IMR-90 (cell line): ENCODE measurements at regions not wholly inside any gene's neighbourhood (a gene's known extent, or its start where the extent isn't known, plus 50 kb on each side); places are given as distances from the start of the nearest gene placed in this dataset.
"Not testable (repeated sequence)": the region's sequence is repeated elsewhere in the genome, so short reads cannot be mapped to it uniquely, and the experiment has no call there.

Source experiments
- POLR2A ChIP-seq: IDR thresholded peaks from 2 replicates; pipeline ENCODE4 v1.6.1; 2012; ENCODE audit warnings: mild to moderate bottlenecking, low read depth, low read length
- RAD21 ChIP-seq: IDR thresholded peaks from 2 replicates; pipeline ENCODE4 v1.6.1; 2012; ENCODE audit warnings: low read length, improper control_type of control experiment
- RCOR1 ChIP-seq: IDR thresholded peaks from 2 replicates; pipeline ENCODE4 v1.6.1; 2012; ENCODE audit warnings: mild to moderate bottlenecking, low read length, improper control_type of control experiment; ENCODE audit not compliant: insufficient replicate concordance
- RFX5 ChIP-seq: IDR thresholded peaks from 2 replicates; pipeline ENCODE4 v1.8.0; 2012; ENCODE audit warnings: low read depth, mild to moderate bottlenecking, low read length, moderate library complexity
- SMC3 ChIP-seq: fragments of 150-350 bp; IDR thresholded peaks from 2 replicates; pipeline ENCODE4 v1.6.1; 2016; ENCODE audit warnings: low read depth, mild to moderate bottlenecking, antibody characterized with exemption, low read length, moderate library complexity
- TF ChIP-seq, protein P1 (sequence below): conservative IDR thresholded peaks from 2 replicates; pipeline ENCODE4 v1.5.1; 2012; ENCODE audit warnings: mild to moderate bottlenecking, low read depth, low read length, improper control_type of control experiment

- TF ChIP-seq, protein P1, sequence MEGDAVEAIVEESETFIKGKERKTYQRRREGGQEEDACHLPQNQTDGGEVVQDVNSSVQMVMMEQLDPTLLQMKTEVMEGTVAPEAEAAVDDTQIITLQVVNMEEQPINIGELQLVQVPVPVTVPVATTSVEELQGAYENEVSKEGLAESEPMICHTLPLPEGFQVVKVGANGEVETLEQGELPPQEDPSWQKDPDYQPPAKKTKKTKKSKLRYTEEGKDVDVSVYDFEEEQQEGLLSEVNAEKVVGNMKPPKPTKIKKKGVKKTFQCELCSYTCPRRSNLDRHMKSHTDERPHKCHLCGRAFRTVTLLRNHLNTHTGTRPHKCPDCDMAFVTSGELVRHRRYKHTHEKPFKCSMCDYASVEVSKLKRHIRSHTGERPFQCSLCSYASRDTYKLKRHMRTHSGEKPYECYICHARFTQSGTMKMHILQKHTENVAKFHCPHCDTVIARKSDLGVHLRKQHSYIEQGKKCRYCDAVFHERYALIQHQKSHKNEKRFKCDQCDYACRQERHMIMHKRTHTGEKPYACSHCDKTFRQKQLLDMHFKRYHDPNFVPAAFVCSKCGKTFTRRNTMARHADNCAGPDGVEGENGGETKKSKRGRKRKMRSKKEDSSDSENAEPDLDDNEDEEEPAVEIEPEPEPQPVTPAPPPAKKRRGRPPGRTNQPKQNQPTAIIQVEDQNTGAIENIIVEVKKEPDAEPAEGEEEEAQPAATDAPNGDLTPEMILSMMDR, result not testable (repeated sequence)
- TF ChIP-seq POLR2A, SMC3, RFX5, RAD21, RCOR1: not testable (repeated sequence)
These were observed 127.2 kb downstream of the TNFRSF13B start for GRCh38 chr17:16844669-16845068.
